Natural killer cell treated with Interleukin-12 subunit alpha and Interleukin-12 subunit beta and Interleukin-15 and Interleukin-18, amount 100 ng/mL, for 72 hours (primary cell): ENCODE measurements at regions not wholly inside any gene's neighbourhood (a gene's known extent, or its start where the extent isn't known, plus 50 kb on each side); places are given as distances from the start of the nearest gene placed in this dataset.
A peak's percentile ranks its signal among the peaks of the same experiment; 100 is the strongest.

Experiments used
- ATAC-seq, 2 donors: fragments of 150-1000 bp; cut with Tn5 transposase in 1 of 2; sonication (Bioruptor Pico), chemical (Tn5 transposase) in 1 of 2; 2 replicates each; pipeline ENCODE4 v1.10.0; 2021
- DNase-seq: peaks from one replicate; pipeline ENCODE4 v3.0.0; 2022; ENCODE audit warnings: low spot score
- H3K27ac Mint-ChIP-seq, 2 donors: 1 replicate in 1 of 2; 2 replicates in 1 of 2; pipeline ENCODE4 v1.8.0; 2022; ENCODE audit warnings: mixed read lengths in 2 of 2, mild to moderate bottlenecking in 1 of 2, moderate library complexity in 1 of 2
- H3K27me3 Mint-ChIP-seq, 2 donors: 1 replicate in 1 of 2; 2 replicates in 1 of 2; pipeline ENCODE4 v1.8.0; 2022; ENCODE audit warnings: mixed read lengths in 2 of 2
- H3K36me3 Mint-ChIP-seq: one replicate; pipeline ENCODE4 v1.8.0; 2022; ENCODE audit warnings: mixed read lengths
- H3K4me1 Mint-ChIP-seq, 2 donors: 1 replicate in 1 of 2; 2 replicates in 1 of 2; pipeline ENCODE4 v1.8.0; 2022; ENCODE audit warnings: low read depth in 2 of 2, mixed read lengths in 2 of 2, mild to moderate bottlenecking in 1 of 2
- H3K4me3 Mint-ChIP-seq: one replicate; pipeline ENCODE4 v1.8.0; 2022; ENCODE audit warnings: mixed read lengths
- H3K9me3 Mint-ChIP-seq: 2 replicates; pipeline ENCODE4 v1.8.0; 2022; ENCODE audit warnings: mixed read lengths

DNA sequence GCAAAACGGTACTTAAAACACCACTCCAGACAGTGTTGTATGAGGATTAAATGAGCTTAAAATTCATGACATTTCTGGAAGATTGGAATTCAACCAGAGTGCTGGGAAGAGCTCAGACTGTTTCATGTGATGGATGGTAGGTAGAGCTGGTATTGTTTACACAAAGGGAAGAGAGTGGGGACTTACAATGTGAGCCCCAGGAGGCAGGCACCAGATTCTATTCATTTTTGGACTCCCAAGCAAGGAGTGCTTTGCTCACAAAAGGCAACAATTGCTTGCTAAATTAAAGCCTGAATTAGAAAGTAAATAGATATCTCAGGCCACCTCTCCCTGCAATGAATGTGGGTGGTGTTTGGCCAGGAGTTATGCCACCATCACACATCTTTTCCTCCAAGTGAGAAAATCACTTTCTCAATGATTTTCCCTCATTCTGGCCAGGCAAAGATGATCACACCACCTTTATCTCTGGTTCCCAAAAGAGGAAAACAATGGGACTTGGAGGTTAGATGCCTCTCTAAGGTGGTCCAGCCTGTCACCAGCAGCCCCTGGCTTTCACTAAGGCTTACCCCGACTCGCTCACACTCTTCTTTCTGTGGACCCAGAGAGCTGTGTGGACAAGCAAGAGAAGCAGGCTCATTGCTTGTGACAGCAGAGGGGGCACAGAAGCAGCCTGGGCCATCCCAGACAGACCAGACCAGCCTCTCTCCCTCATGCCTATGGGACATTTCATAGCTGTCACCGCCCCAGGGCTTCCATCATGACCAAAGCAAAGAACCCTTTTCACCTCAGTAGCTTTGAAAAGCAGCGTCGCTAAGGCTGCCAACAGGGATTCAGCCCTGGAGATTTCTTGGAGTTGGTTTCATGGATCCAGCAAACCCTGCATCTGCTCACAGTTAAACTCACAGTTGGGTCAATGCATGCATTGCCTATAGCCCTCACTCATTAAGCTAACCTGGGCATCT lies 63.5 kb upstream of the DRD2 start:
- H3K36me3 Mint-ChIP-seq, result no peaks in the 10 kb centered on the region
- peaks cover 25 to 54% of the 10 kb centered on the region in 2 donors for H3K27me3 Mint-ChIP-seq
- H3K4me3 Mint-ChIP-seq, result no peak overlapping the region
- H3K9me3 Mint-ChIP-seq, result no peaks in the 10 kb centered on the region
- no peaks in the 10 kb centered on the region for H3K4me1 Mint-ChIP-seq
- DNase-seq (no peak), ATAC-seq (no peak)
- no peak overlapping the region for H3K27ac Mint-ChIP-seq

DNA sequence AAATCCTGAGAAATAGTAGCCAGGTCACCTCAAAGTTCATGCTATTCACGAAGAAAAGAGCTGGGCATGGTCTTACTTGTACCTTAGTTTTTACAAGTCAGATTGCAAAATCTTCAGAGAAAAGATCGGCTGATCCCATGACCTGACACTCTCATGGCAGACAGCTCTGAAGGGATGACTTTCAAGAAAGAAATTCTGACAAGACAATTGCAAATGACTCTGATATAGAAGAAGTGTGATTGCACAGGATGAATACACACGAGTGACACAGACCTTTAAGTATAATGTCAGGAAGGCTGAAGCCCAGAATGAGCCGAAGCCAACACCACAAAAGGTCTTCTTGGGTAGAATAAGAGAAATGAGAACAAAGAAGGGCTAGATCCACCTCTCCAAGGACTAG lies 59.4 kb upstream of the DRD2 start:
- Mint-ChIP-seq H3K27ac (no peak overlapping the region), H3K36me3 (no peaks in the 10 kb centered on the region), H3K27me3 (peaks cover 31 to 49% of the 10 kb centered on the region in 2 donors), H3K9me3 (no peaks in the 10 kb centered on the region), H3K4me3 (no peak overlapping the region), H3K4me1 (peaks cover 0 to 4% of the 10 kb centered on the region in 2 donors)
- DNase-seq, result no peak
- no peak for ATAC-seq

DNA sequence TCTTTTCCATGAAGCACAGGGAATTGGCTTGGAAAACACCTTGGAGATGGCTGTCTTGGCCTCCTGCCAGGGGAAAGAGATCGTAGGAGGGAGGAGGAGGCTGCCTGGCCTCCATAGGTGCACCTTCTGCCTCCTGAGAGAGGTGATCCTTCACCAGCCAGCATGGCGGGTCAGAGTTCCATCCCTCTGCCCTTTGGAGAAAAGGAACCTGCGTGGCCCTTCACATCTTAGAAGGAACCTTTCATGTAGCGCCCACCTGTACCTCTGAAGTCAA lies 58.2 kb upstream of the DRD2 start:
- H3K9me3 Mint-ChIP-seq, result no peaks in the 10 kb centered on the region
- H3K4me3 Mint-ChIP-seq, result no peak overlapping the region
- H3K27ac Mint-ChIP-seq, result no peak overlapping the region
- H3K36me3 Mint-ChIP-seq, result no peaks in the 10 kb centered on the region
- H3K27me3 Mint-ChIP-seq, result peaks cover 30 to 50% of the 10 kb centered on the region in 2 donors
- peaks cover 0 to 4% of the 10 kb centered on the region in 2 donors for H3K4me1 Mint-ChIP-seq
- ATAC-seq (no peak), DNase-seq (no peak)

- ATAC-seq, result no peak
Observed at GRCh38 chr11:113532697-113533424, 57.7 kb upstream of the DRD2 start.

DNA sequence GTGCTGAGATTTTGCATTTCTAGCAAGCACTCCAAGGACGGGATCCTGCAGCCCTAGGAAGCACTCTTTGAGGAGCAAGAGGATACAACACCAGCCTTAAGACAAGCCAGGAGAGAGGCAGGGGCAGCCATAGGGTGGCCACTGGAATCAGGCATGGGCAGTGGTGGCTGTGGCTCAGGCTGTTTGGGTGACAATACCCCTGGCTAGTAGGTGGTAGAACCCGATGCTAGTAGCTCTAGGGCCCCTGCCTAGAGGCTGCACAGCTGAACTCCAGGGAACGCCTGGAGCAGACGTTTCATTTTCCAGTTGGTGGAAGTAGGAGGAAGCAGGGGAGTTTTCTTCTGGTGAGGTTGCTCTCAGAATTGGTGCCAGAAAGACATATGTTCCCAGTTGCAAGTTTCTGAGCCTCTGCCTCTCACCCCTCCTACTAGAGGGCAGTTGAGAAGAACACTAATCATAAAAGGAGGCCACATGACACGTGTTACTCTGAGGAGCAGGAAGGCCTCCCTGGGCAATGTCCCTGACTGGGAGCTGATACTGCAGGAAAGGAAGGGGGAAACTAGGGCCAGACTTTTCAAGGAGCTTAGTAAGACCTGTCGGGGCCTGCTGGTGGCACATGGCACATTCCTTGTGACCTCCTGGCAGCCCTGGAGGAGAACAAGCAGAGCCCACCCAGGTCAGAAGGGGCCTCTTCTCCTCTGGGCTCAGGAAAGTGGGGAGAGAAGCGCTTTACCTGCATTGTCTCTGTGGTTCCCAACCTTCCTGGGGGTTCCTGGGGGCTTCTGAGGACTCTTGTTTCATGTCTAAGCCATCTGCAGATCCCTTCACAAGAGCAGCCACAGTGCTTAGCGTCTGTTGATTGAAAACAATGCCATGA lies 56.6 kb upstream of the DRD2 start:
- peaks cover 0 to 4% of the 10 kb centered on the region in 2 donors for H3K4me1 Mint-ChIP-seq
- DNase-seq (no peak), ATAC-seq (no peak)
- no peak overlapping the region for H3K4me3 Mint-ChIP-seq
- H3K27ac Mint-ChIP-seq, result no peak overlapping the region
- H3K27me3 Mint-ChIP-seq, result peaks cover 30 to 50% of the 10 kb centered on the region in 2 donors
- H3K9me3 Mint-ChIP-seq, result no peaks in the 10 kb centered on the region
- H3K36me3 Mint-ChIP-seq, result no peaks in the 10 kb centered on the region

More at GRCh38 chr11:113532697-113533424, 57.7 kb upstream of the DRD2 start:
- Mint-ChIP-seq H3K9me3 (no peaks in the 10 kb centered on the region), H3K27me3 (peaks cover 30 to 50% of the 10 kb centered on the region in 2 donors), H3K4me3 (no peak overlapping the region), H3K4me1 (peaks cover 0 to 4% of the 10 kb centered on the region in 2 donors), H3K36me3 (no peaks in the 10 kb centered on the region), H3K27ac (no peak overlapping the region)
- DNase-seq, result peak; percentile 64

- ATAC-seq (no peak), DNase-seq (no peak)
- Mint-ChIP-seq H3K27ac (no peak overlapping the region), H3K9me3 (no peaks in the 10 kb centered on the region), H3K36me3 (no peaks in the 10 kb centered on the region), H3K27me3 (peaks cover 30 to 50% of the 10 kb centered on the region in 2 donors), H3K4me3 (no peak overlapping the region), H3K4me1 (peaks cover 0 to 4% of the 10 kb centered on the region in 2 donors)
Observed at GRCh38 chr11:113531083-113531482, 55.9 kb upstream of the DRD2 start.

DNA sequence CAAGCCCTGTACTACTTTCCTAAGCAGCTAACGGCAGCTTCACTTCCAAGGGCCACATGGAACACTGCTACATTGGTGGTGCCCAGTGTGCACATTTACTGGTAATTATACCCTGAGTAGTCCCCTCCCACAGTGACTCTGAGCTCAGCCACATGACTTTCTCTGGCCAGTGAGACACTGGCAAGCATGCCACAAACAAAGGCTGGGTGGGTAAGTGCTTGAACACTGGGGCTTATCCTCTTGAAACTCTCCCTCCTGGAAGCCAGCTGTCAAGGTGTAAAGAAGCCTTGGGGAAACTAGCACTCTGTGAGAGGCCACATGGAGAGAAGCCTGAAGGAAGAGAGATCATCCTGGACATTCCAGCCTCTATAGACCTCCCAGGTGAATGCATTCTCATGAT lies 54.4 kb upstream of the DRD2 start:
- no peaks in the 10 kb centered on the region for H3K36me3 Mint-ChIP-seq
- no peak for DNase-seq
- no peak overlapping the region for H3K27ac Mint-ChIP-seq
- H3K4me3 Mint-ChIP-seq, result no peak overlapping the region
- H3K27me3 Mint-ChIP-seq, result peaks cover 31 to 48% of the 10 kb centered on the region in 2 donors
- no peaks in the 10 kb centered on the region for H3K9me3 Mint-ChIP-seq
- peaks cover 0 to 4% of the 10 kb centered on the region in 2 donors for H3K4me1 Mint-ChIP-seq
- peak; percentile 20 to 44 for ATAC-seq

GRCh38 chr11:113528982-113529381 lies 53.8 kb upstream of the DRD2 start:
- peaks cover 0 to 4% of the 10 kb centered on the region in 2 donors for H3K4me1 Mint-ChIP-seq
- H3K4me3 Mint-ChIP-seq, result no peak overlapping the region
- H3K9me3 Mint-ChIP-seq, result no peaks in the 10 kb centered on the region
- ATAC-seq (peak; percentile 6 to 21), DNase-seq (no peak)
- H3K27me3 Mint-ChIP-seq, result peaks cover 30 to 46% of the 10 kb centered on the region in 2 donors
- no peak overlapping the region for H3K27ac Mint-ChIP-seq
- no peaks in the 10 kb centered on the region for H3K36me3 Mint-ChIP-seq

DNA sequence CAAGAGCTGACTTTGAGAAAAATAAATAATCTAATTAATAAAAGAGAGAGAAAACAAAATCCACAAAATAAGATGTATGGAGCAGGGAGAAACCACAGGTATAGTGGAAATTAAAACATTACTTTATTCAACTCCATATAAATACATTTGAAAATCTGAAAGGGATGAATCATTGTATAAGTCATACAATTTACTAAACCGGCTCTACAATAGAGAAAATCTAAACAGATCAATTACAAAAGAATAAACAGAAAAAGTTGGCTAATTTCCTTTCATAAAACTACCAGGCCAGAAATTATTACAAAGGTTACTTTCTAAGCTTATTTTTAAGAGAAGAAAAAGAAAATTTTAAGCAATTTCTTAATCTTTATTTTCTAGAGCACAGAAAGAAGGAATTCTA lies 51.3 kb upstream of the DRD2 start:
- H3K4me1 Mint-ChIP-seq, result no peaks in the 10 kb centered on the region
- H3K27me3 Mint-ChIP-seq, result peaks cover 28 to 48% of the 10 kb centered on the region in 2 donors
- ATAC-seq (no peak), DNase-seq (no peak)
- H3K4me3 Mint-ChIP-seq, result no peak overlapping the region
- no peaks in the 10 kb centered on the region for H3K9me3 Mint-ChIP-seq
- H3K36me3 Mint-ChIP-seq, result no peaks in the 10 kb centered on the region
- H3K27ac Mint-ChIP-seq, result no peak overlapping the region
